Osteocyte (in vitro differentiated cells): ENCODE measurements at regions not wholly inside any gene's neighbourhood (a gene's known extent, or its start where the extent isn't known, plus 50 kb on each side); places are given as distances from the start of the nearest gene placed in this dataset.

ENCODE experiments used
- DNase-seq: peaks from one replicate; pipeline ENCODE4 v3.0.0; 2021; ENCODE audit warnings: mixed read lengths; ENCODE audit not compliant: unreplicated experiment; ENCODE audit errors: extremely low spot score
- H3K27ac Mint-ChIP-seq: one replicate; pipeline ENCODE4 v1.8.0; 2021; ENCODE audit warnings: mild to moderate bottlenecking, mixed read lengths; ENCODE audit not compliant: unreplicated experiment
- H3K27me3 Mint-ChIP-seq: one replicate; pipeline ENCODE4 v1.8.0; 2021; ENCODE audit warnings: mixed read lengths; ENCODE audit not compliant: unreplicated experiment
- H3K36me3 Mint-ChIP-seq: one replicate; pipeline ENCODE4 v1.8.0; 2021; ENCODE audit warnings: mixed read lengths; ENCODE audit not compliant: unreplicated experiment
- H3K4me1 Mint-ChIP-seq: one replicate; pipeline ENCODE4 v1.8.0; 2021; ENCODE audit warnings: mixed read lengths; ENCODE audit not compliant: unreplicated experiment
- H3K4me3 Mint-ChIP-seq: one replicate; pipeline ENCODE4 v1.8.0; 2021; ENCODE audit warnings: mild to moderate bottlenecking, moderate library complexity, mixed read lengths; ENCODE audit not compliant: unreplicated experiment
- H3K9me3 Mint-ChIP-seq: one replicate; pipeline ENCODE4 v1.8.0; 2021; ENCODE audit warnings: mixed read lengths; ENCODE audit not compliant: unreplicated experiment
- CTCF ChIP-seq: fragments of 200-600 bp; sonication (generic); IDR thresholded peaks from 2 replicates; pipeline ENCODE4 v1.5.0; 2021; ENCODE audit warnings: antibody characterized with exemption, mild to moderate bottlenecking, moderate library complexity

- Mint-ChIP-seq H3K9me3 (no peaks in the 10 kb centered on the region), H3K27ac (no peak overlapping the region), H3K27me3 (peaks cover 27% of the 10 kb centered on the region), H3K4me3 (no peak overlapping the region), H3K4me1 (no peaks in the 10 kb centered on the region), H3K36me3 (no peaks in the 10 kb centered on the region)
- no peak for DNase-seq
- no peak for TF ChIP-seq CTCF
Measured at GRCh38 chr15:69973102-69973714, 124.5 kb downstream of the TLE3 start.

- H3K27me3 Mint-ChIP-seq = peaks cover 24% of the 10 kb centered on the region
- H3K36me3 Mint-ChIP-seq = no peaks in the 10 kb centered on the region
- no peaks in the 10 kb centered on the region for H3K9me3 Mint-ChIP-seq
- TF ChIP-seq CTCF = no peak
- no peak for DNase-seq
- H3K27ac Mint-ChIP-seq = no peak overlapping the region
- no peaks in the 10 kb centered on the region for H3K4me1 Mint-ChIP-seq
- no peak overlapping the region for H3K4me3 Mint-ChIP-seq
Measured at GRCh38 chr15:69973880-69974279, 123.8 kb downstream of the TLE3 start.

GRCh38 chr15:69974321-69974720 is 123.4 kb downstream of the TLE3 start:
- Mint-ChIP-seq H3K9me3 (no peaks in the 10 kb centered on the region), H3K27ac (no peak overlapping the region), H3K36me3 (no peaks in the 10 kb centered on the region), H3K4me3 (no peak overlapping the region), H3K4me1 (no peaks in the 10 kb centered on the region), H3K27me3 (peaks cover 20% of the 10 kb centered on the region)
- no peak for DNase-seq
- TF ChIP-seq CTCF = no peak

GRCh38 chr15:69976366-69976994 is 121.2 kb downstream of the TLE3 start:
- Mint-ChIP-seq H3K4me1 (no peaks in the 10 kb centered on the region), H3K9me3 (no peaks in the 10 kb centered on the region), H3K4me3 (no peak overlapping the region), H3K27ac (no peak overlapping the region), H3K27me3 (peaks cover 8% of the 10 kb centered on the region), H3K36me3 (no peaks in the 10 kb centered on the region)
- TF ChIP-seq CTCF = no peak
- DNase-seq = no peak

- Mint-ChIP-seq H3K27me3 (peaks cover 7% of the 10 kb centered on the region), H3K27ac (no peak overlapping the region), H3K9me3 (no peaks in the 10 kb centered on the region), H3K36me3 (no peaks in the 10 kb centered on the region), H3K4me1 (no peaks in the 10 kb centered on the region), H3K4me3 (no peak overlapping the region)
- no peak for DNase-seq
- no peak for TF ChIP-seq CTCF
Measured at GRCh38 chr15:69978603-69979002, 119.1 kb downstream of the TLE3 start.
